ENCODE measurements at regions not wholly inside any gene's neighbourhood (a gene's known extent, or its start where the extent isn't known, plus 50 kb on each side); places are given as distances from the start of the nearest gene placed in this dataset.

- Histone ChIP-seq H3K9ac (ENCODE audit: low read depth, low read length) (no peak overlapping the region), H3K27ac (ENCODE audit: low read depth, low read length) (no peak overlapping the region), H3K9me3 (ENCODE audit: insufficient read depth, low read depth, low read length) (no peaks in the 10 kb centered on the region), H3K4me3 (ENCODE audit: low read length) (no peak overlapping the region), H3K4me1 (ENCODE audit: insufficient read depth, low read length) (no peaks in the 10 kb centered on the region), H3K36me3 (ENCODE audit: insufficient read depth, low read length) (no peaks in the 10 kb centered on the region), H3K27me3 (ENCODE audit: insufficient read depth, low read length) (no peaks in the 10 kb centered on the region)
- WGBS = 95% methylated on average over 1 of the region's 1 CpG
Measured at GRCh38 chr4:45778514-45778913, 345.3 kb downstream of the GABRG1 start.

- H3K27ac ChIP-seq (ENCODE audit: low read depth, low read length) = no peak overlapping the region
- H3K9ac ChIP-seq (ENCODE audit: low read depth, low read length) = no peak overlapping the region
- no peaks in the 10 kb centered on the region for H3K9me3 ChIP-seq (ENCODE audit: insufficient read depth, low read depth, low read length)
- no peaks in the 10 kb centered on the region for H3K36me3 ChIP-seq (ENCODE audit: insufficient read depth, low read length)
- H3K4me1 ChIP-seq (ENCODE audit: insufficient read depth, low read length) = no peaks in the 10 kb centered on the region
- H3K27me3 ChIP-seq (ENCODE audit: insufficient read depth, low read length) = no peaks in the 10 kb centered on the region
- WGBS = 100% methylated on average over 2 of the region's 2 CpGs
- no peak overlapping the region for H3K4me3 ChIP-seq (ENCODE audit: low read length)
Measured at GRCh38 chr4:45776146-45776545, 347.7 kb downstream of the GABRG1 start.

GRCh38 chr4:45770958-45771357 lies 352.9 kb downstream of the GABRG1 start:
- H3K36me3 ChIP-seq (ENCODE audit: insufficient read depth, low read length) = no peaks in the 10 kb centered on the region
- no peak overlapping the region for H3K4me3 ChIP-seq (ENCODE audit: low read length)
- no peak overlapping the region for H3K27ac ChIP-seq (ENCODE audit: low read depth, low read length)
- no peaks in the 10 kb centered on the region for H3K4me1 ChIP-seq (ENCODE audit: insufficient read depth, low read length)
- WGBS = 100% methylated on average over 1 of the region's 3 CpGs
- no peaks in the 10 kb centered on the region for H3K27me3 ChIP-seq (ENCODE audit: insufficient read depth, low read length)
- H3K9ac ChIP-seq (ENCODE audit: low read depth, low read length) = no peak overlapping the region
- no peaks in the 10 kb centered on the region for H3K9me3 ChIP-seq (ENCODE audit: insufficient read depth, low read depth, low read length)

- no peaks in the 10 kb centered on the region for H3K4me1 ChIP-seq (ENCODE audit: insufficient read depth, low read length)
- H3K4me3 ChIP-seq (ENCODE audit: low read length) = no peak overlapping the region
- no peak overlapping the region for H3K9ac ChIP-seq (ENCODE audit: low read depth, low read length)
- no peaks in the 10 kb centered on the region for H3K9me3 ChIP-seq (ENCODE audit: insufficient read depth, low read depth, low read length)
- no peaks in the 10 kb centered on the region for H3K27me3 ChIP-seq (ENCODE audit: insufficient read depth, low read length)
- H3K36me3 ChIP-seq (ENCODE audit: insufficient read depth, low read length) = no peaks in the 10 kb centered on the region
- 100% methylated on average over 1 of the region's 1 CpG for WGBS
- H3K27ac ChIP-seq (ENCODE audit: low read depth, low read length) = no peak overlapping the region
Measured at GRCh38 chr4:45765521-45765920, 358.3 kb downstream of the GABRG1 start.

- no peak overlapping the region for H3K9ac ChIP-seq (ENCODE audit: low read depth, low read length)
- H3K4me3 ChIP-seq (ENCODE audit: low read length) = no peak overlapping the region
- no peaks in the 10 kb centered on the region for H3K36me3 ChIP-seq (ENCODE audit: insufficient read depth, low read length)
- H3K4me1 ChIP-seq (ENCODE audit: insufficient read depth, low read length) = no peaks in the 10 kb centered on the region
- H3K27me3 ChIP-seq (ENCODE audit: insufficient read depth, low read length) = no peaks in the 10 kb centered on the region
- H3K27ac ChIP-seq (ENCODE audit: low read depth, low read length) = no peak overlapping the region
- whole genome bisulfite sequencing = 68% methylated on average over 4 of the region's 4 CpGs
- no peaks in the 10 kb centered on the region for H3K9me3 ChIP-seq (ENCODE audit: insufficient read depth, low read depth, low read length)
Measured at GRCh38 chr4:45751877-45752530, 371.9 kb downstream of the GABRG1 start.

GRCh38 chr4:45750721-45751120 lies 373.1 kb downstream of the GABRG1 start:
- H3K36me3 ChIP-seq (ENCODE audit: insufficient read depth, low read length) = no peaks in the 10 kb centered on the region
- no peak overlapping the region for H3K4me3 ChIP-seq (ENCODE audit: low read length)
- H3K9me3 ChIP-seq (ENCODE audit: insufficient read depth, low read depth, low read length) = no peaks in the 10 kb centered on the region
- no peak overlapping the region for H3K9ac ChIP-seq (ENCODE audit: low read depth, low read length)
- no peak overlapping the region for H3K27ac ChIP-seq (ENCODE audit: low read depth, low read length)
- 94% methylated on average over 2 of the region's 2 CpGs for WGBS
- H3K27me3 ChIP-seq (ENCODE audit: insufficient read depth, low read length) = no peaks in the 10 kb centered on the region
- H3K4me1 ChIP-seq (ENCODE audit: insufficient read depth, low read length) = no peaks in the 10 kb centered on the region

GRCh38 chr4:45745741-45746140 lies 378.1 kb downstream of the GABRG1 start:
- Histone ChIP-seq H3K9ac (ENCODE audit: low read depth, low read length) (no peak overlapping the region), H3K9me3 (ENCODE audit: insufficient read depth, low read depth, low read length) (peaks cover 8% of the 10 kb centered on the region), H3K4me1 (ENCODE audit: insufficient read depth, low read length) (no peaks in the 10 kb centered on the region), H3K27ac (ENCODE audit: low read depth, low read length) (no peak overlapping the region), H3K4me3 (ENCODE audit: low read length) (no peak overlapping the region), H3K27me3 (ENCODE audit: insufficient read depth, low read length) (no peaks in the 10 kb centered on the region), H3K36me3 (ENCODE audit: insufficient read depth, low read length) (no peaks in the 10 kb centered on the region)
- WGBS = 96% methylated on average over 2 of the region's 3 CpGs

GRCh38 chr4:45741897-45742296 lies 382.0 kb downstream of the GABRG1 start:
- WGBS = 71% methylated on average over 1 of the region's 1 CpG

GRCh38 chr4:45732161-45732560 lies 391.7 kb downstream of the GABRG1 start:
- no peak overlapping the region for H3K9ac ChIP-seq (ENCODE audit: low read depth, low read length)
- no peak overlapping the region for H3K4me3 ChIP-seq (ENCODE audit: low read length)
- 88% methylated on average over 1 of the region's 1 CpG for WGBS
- H3K27me3 ChIP-seq (ENCODE audit: insufficient read depth, low read length) = no peaks in the 10 kb centered on the region
- no peaks in the 10 kb centered on the region for H3K9me3 ChIP-seq (ENCODE audit: insufficient read depth, low read depth, low read length)
- H3K4me1 ChIP-seq (ENCODE audit: insufficient read depth, low read length) = peaks cover 9% of the 10 kb centered on the region; the same call in 1 of the 2 replicates
- H3K36me3 ChIP-seq (ENCODE audit: insufficient read depth, low read length) = no peaks in the 10 kb centered on the region
- no peak overlapping the region for H3K27ac ChIP-seq (ENCODE audit: low read depth, low read length)

More at GRCh38 chr4:45741897-45742296, 382.0 kb downstream of the GABRG1 start:
- Histone ChIP-seq H3K9me3 (ENCODE audit: insufficient read depth, low read depth, low read length) (peaks cover 12% of the 10 kb centered on the region), H3K36me3 (ENCODE audit: insufficient read depth, low read length) (no peaks in the 10 kb centered on the region), H3K27ac (ENCODE audit: low read depth, low read length) (no peak overlapping the region), H3K9ac (ENCODE audit: low read depth, low read length) (no peak overlapping the region), H3K27me3 (ENCODE audit: insufficient read depth, low read length) (no peaks in the 10 kb centered on the region), H3K4me1 (ENCODE audit: insufficient read depth, low read length) (no peaks in the 10 kb centered on the region), H3K4me3 (ENCODE audit: low read length) (no peak overlapping the region)

GRCh38 chr4:45716093-45716492 lies 407.8 kb downstream of the GABRG1 start:
- H3K4me3 ChIP-seq (ENCODE audit: low read length) = no peak overlapping the region
- no peaks in the 10 kb centered on the region for H3K36me3 ChIP-seq (ENCODE audit: insufficient read depth, low read length)
- H3K4me1 ChIP-seq (ENCODE audit: insufficient read depth, low read length) = no peaks in the 10 kb centered on the region
- WGBS = 100% methylated on average over 2 of the region's 3 CpGs
- H3K27me3 ChIP-seq (ENCODE audit: insufficient read depth, low read length) = no peaks in the 10 kb centered on the region
- H3K27ac ChIP-seq (ENCODE audit: low read depth, low read length) = no peak overlapping the region
- H3K9me3 ChIP-seq (ENCODE audit: insufficient read depth, low read depth, low read length) = no peaks in the 10 kb centered on the region
- H3K9ac ChIP-seq (ENCODE audit: low read depth, low read length) = no peak overlapping the region

- Histone ChIP-seq H3K36me3 (ENCODE audit: insufficient read depth, low read length) (no peaks in the 10 kb centered on the region), H3K9ac (ENCODE audit: low read depth, low read length) (no peak overlapping the region), H3K9me3 (ENCODE audit: insufficient read depth, low read depth, low read length) (no peaks in the 10 kb centered on the region), H3K4me3 (ENCODE audit: low read length) (no peak overlapping the region), H3K27ac (ENCODE audit: low read depth, low read length) (no peak overlapping the region), H3K4me1 (ENCODE audit: insufficient read depth, low read length) (no peaks in the 10 kb centered on the region), H3K27me3 (ENCODE audit: insufficient read depth, low read length) (no peaks in the 10 kb centered on the region)
- WGBS = no CpG with 5 or more reads among the region's 1 CpG
Measured at GRCh38 chr4:45713996-45714395, 409.9 kb downstream of the GABRG1 start.

GRCh38 chr4:45701621-45702020 lies 422.2 kb downstream of the GABRG1 start:
- H3K27ac ChIP-seq (ENCODE audit: low read depth, low read length) = no peak overlapping the region
- WGBS = 100% methylated on average over 2 of the region's 2 CpGs
- H3K4me1 ChIP-seq (ENCODE audit: insufficient read depth, low read length) = no peaks in the 10 kb centered on the region
- H3K9me3 ChIP-seq (ENCODE audit: insufficient read depth, low read depth, low read length) = no peaks in the 10 kb centered on the region
- H3K36me3 ChIP-seq (ENCODE audit: insufficient read depth, low read length) = no peaks in the 10 kb centered on the region
- no peak overlapping the region for H3K4me3 ChIP-seq (ENCODE audit: low read length)
- H3K9ac ChIP-seq (ENCODE audit: low read depth, low read length) = no peak overlapping the region
- H3K27me3 ChIP-seq (ENCODE audit: insufficient read depth, low read length) = no peaks in the 10 kb centered on the region

All from HUES64 (cell line).